GM04504 (cell line): ENCODE measurements at regions not wholly inside any gene's neighbourhood (a gene's known extent, or its start where the extent isn't known, plus 50 kb on each side); places are given as distances from the start of the nearest gene placed in this dataset.

Experiments
- DNase-seq: peaks from one replicate; pipeline ENCODE4 v3.0.0-alpha.2; 2012; ENCODE audit warnings: low read depth

- no peak for DNase-seq
Measured at GRCh38 chr20:60510356-60510755, 552.1 kb downstream of the CDH26 start.

GRCh38 chr20:60512443-60512842 is 554.2 kb downstream of the CDH26 start:
- no peak for DNase-seq

- DNase-seq, result no peak
Measured at GRCh38 chr20:60513141-60513540, 554.9 kb downstream of the CDH26 start.

- no peak for DNase-seq
Measured at GRCh38 chr20:60516442-60516841, 558.2 kb downstream of the CDH26 start.

- DNase-seq, result no peak
Measured at GRCh38 chr20:60518022-60518421, 559.8 kb downstream of the CDH26 start.

- no peak for DNase-seq
Measured at GRCh38 chr20:60525397-60525796, 567.2 kb downstream of the CDH26 start.

- DNase-seq, result no peak
Measured at GRCh38 chr20:60527656-60528055, 569.4 kb downstream of the CDH26 start.

GRCh38 chr20:60528141-60528540 is 569.9 kb downstream of the CDH26 start:
- no peak for DNase-seq

GRCh38 chr20:60529149-60529548 is 570.9 kb downstream of the CDH26 start:
- DNase-seq, result no peak

GRCh38 chr20:60535211-60535610 is 577.0 kb downstream of the CDH26 start:
- no peak for DNase-seq

GRCh38 chr20:60540591-60540990 is 582.4 kb downstream of the CDH26 start:
- DNase-seq, result no peak

- no peak for DNase-seq
Measured at GRCh38 chr20:60541991-60542390, 583.8 kb downstream of the CDH26 start.

GRCh38 chr20:60543598-60543997 is 585.4 kb downstream of the CDH26 start:
- no peak for DNase-seq

- no peak for DNase-seq
Measured at GRCh38 chr20:60553095-60553494, 594.9 kb downstream of the CDH26 start.

- no peak for DNase-seq
Measured at GRCh38 chr20:60558486-60558885, 600.3 kb downstream of the CDH26 start.

GRCh38 chr20:60559462-60559861 is 601.2 kb downstream of the CDH26 start:
- no peak for DNase-seq

GRCh38 chr20:60561052-60561451 is 602.8 kb downstream of the CDH26 start:
- no peak for DNase-seq

GRCh38 chr20:60565083-60565482 is 606.9 kb downstream of the CDH26 start:
- no peak for DNase-seq

- no peak for DNase-seq
Measured at GRCh38 chr20:60565551-60565950, 607.3 kb downstream of the CDH26 start.

- DNase-seq, result no peak
Measured at GRCh38 chr20:60569116-60569515, 610.9 kb downstream of the CDH26 start.

- DNase-seq, result no peak
Measured at GRCh38 chr20:60570481-60571277, 612.5 kb downstream of the CDH26 start.

GRCh38 chr20:60573003-60573680 is 614.9 kb downstream of the CDH26 start:
- DNase-seq, result no peak

- DNase-seq, result no peak
Measured at GRCh38 chr20:60576236-60576635, 618.0 kb downstream of the CDH26 start.
